Suprapubic skin (tissue), 4 donors: ENCODE measurements at regions not wholly inside any gene's neighbourhood (a gene's known extent, or its start where the extent isn't known, plus 50 kb on each side); places are given as distances from the start of the nearest gene placed in this dataset.
"Not testable (repeated sequence)": the region's sequence is repeated elsewhere in the genome, so short reads cannot be mapped to it uniquely, and the experiment has no call there.

Experiments used
- DNase-seq, 2 donors: peaks; one replicate each; pipeline ENCODE4 v3.0.0-alpha.2; 2019; ENCODE audit warnings: low spot score in 2 of 2
- H3K27ac ChIP-seq: fragments of 200-600 bp; sonication (generic); one replicate; pipeline ENCODE4 v1.5.1; 2019
- H3K27me3 ChIP-seq: fragments of 200-600 bp; sonication (generic); one replicate; pipeline ENCODE4 v1.5.1; 2019
- H3K36me3 ChIP-seq: fragments of 200-600 bp; sonication (generic); one replicate; pipeline ENCODE4 v1.5.1; 2019
- H3K4me1 ChIP-seq: fragments of 200-600 bp; sonication (generic); one replicate; pipeline ENCODE4 v1.5.1; 2019
- H3K4me3 ChIP-seq: fragments of 200-600 bp; sonication (generic); one replicate; pipeline ENCODE4 v1.5.1; 2019; ENCODE audit warnings: mild to moderate bottlenecking
- H3K9me3 ChIP-seq: fragments of 200-600 bp; sonication (generic); one replicate; pipeline ENCODE4 v1.5.1; 2019
- CTCF ChIP-seq, 2 donors: fragments of 200-600 bp in 1 of 2; fragments of 450-650 bp in 1 of 2; sonication (generic) in 1 of 2; IDR thresholded peaks; one replicate each; pipeline ENCODE4 v1.5.1; 2016 to 2019; ENCODE audit warnings: antibody characterized with exemption in 2 of 2, mild to moderate bottlenecking in 1 of 2, moderate library complexity in 1 of 2
- EP300 ChIP-seq: sonication (generic); formaldehyde crosslinking; IDR thresholded peaks from one replicate; pipeline ENCODE4 v1.6.1; 2017; ENCODE audit warnings: antibody characterized with exemption
- POLR2A ChIP-seq, 2 donors: fragments of 450-650 bp; IDR thresholded peaks; one replicate each; pipeline ENCODE4 v1.6.1; 2017; ENCODE audit warnings: antibody characterized with exemption in 2 of 2, mild to moderate bottlenecking in 2 of 2, moderate library complexity in 2 of 2
- POLR2AphosphoS5 ChIP-seq, 3 donors: sonication (generic); formaldehyde crosslinking; IDR thresholded peaks; one replicate each; pipeline ENCODE4 v1.6.1; 2017; ENCODE audit warnings: antibody characterized with exemption in 3 of 3
- WGBS: methylation state at CpG from one replicate; pipeline ENCODE4 v1.1.5; 2018; 5-methylcytosine and 5-hydroxymethylcytosine counted together

- TF ChIP-seq CTCF (IDR thresholded peaks at IDR 0.05) (no peak), POLR2AphosphoS5 (IDR thresholded peaks at IDR 0.05) (no peak), POLR2A (IDR thresholded peaks at IDR 0.05) (no peak), EP300 (no peak)
- peaks cover 26% of the 10 kb centered on the region for H3K27me3 ChIP-seq
- DNase-seq = no peak
- H3K27ac ChIP-seq = no peak overlapping the region
- 73% methylated on average over 2 of the region's 2 CpGs for WGBS
- no peaks in the 10 kb centered on the region for H3K4me1 ChIP-seq
- no peaks in the 10 kb centered on the region for H3K36me3 ChIP-seq
- H3K9me3 ChIP-seq = peaks cover 5% of the 10 kb centered on the region
- H3K4me3 ChIP-seq = no peak overlapping the region
Measured at GRCh38 chr22:45088576-45088975, 75.1 kb upstream of the NUP50 start.

GRCh38 chr22:45090497-45090910 is 73.2 kb upstream of the NUP50 start:
- DNase-seq = no peak
- peaks cover 34% of the 10 kb centered on the region for H3K27me3 ChIP-seq
- 24% methylated on average over 10 of the region's 10 CpGs for WGBS
- no peak overlapping the region for H3K27ac ChIP-seq
- no peak for TF ChIP-seq POLR2AphosphoS5 (IDR thresholded peaks at IDR 0.05)
- TF ChIP-seq POLR2A (IDR thresholded peaks at IDR 0.05) = no peak
- TF ChIP-seq CTCF (IDR thresholded peaks at IDR 0.05) = no peak
- no peak for TF ChIP-seq EP300
- H3K36me3 ChIP-seq = no peaks in the 10 kb centered on the region
- no peaks in the 10 kb centered on the region for H3K4me1 ChIP-seq
- H3K9me3 ChIP-seq = peaks cover 5% of the 10 kb centered on the region
- no peak overlapping the region for H3K4me3 ChIP-seq

GRCh38 chr22:45091254-45091854 is 72.4 kb upstream of the NUP50 start:
- Histone ChIP-seq H3K9me3 (peaks cover 5% of the 10 kb centered on the region), H3K4me1 (no peaks in the 10 kb centered on the region), H3K27me3 (peaks cover 34% of the 10 kb centered on the region), H3K27ac (no peak overlapping the region), H3K4me3 (no peak overlapping the region), H3K36me3 (no peaks in the 10 kb centered on the region)
- DNase-seq = no peak
- 78% methylated on average over 27 of the region's 33 CpGs for WGBS
- TF ChIP-seq POLR2A (IDR thresholded peaks at IDR 0.05) (no peak), POLR2AphosphoS5 (IDR thresholded peaks at IDR 0.05) (no peak), CTCF (IDR thresholded peaks at IDR 0.05) (no peak), EP300 (no peak)

GRCh38 chr22:45091875-45092274 is 71.8 kb upstream of the NUP50 start:
- not testable (repeated sequence) for H3K36me3 ChIP-seq, H3K4me3 ChIP-seq, DNase-seq, H3K9me3 ChIP-seq, H3K27ac ChIP-seq, H3K4me1 ChIP-seq
- H3K27me3 ChIP-seq = peaks cover 34% of the 10 kb centered on the region
- WGBS = 95% methylated on average over 20 of the region's 20 CpGs

- 97% methylated on average over 4 of the region's 4 CpGs for WGBS
- no peak overlapping the region for H3K4me3 ChIP-seq
- DNase-seq = no peak
- peaks cover 40% of the 10 kb centered on the region for H3K27me3 ChIP-seq
- no peaks in the 10 kb centered on the region for H3K4me1 ChIP-seq
- no peak overlapping the region for H3K27ac ChIP-seq
- TF ChIP-seq EP300 (no peak), POLR2A (IDR thresholded peaks at IDR 0.05) (no peak), POLR2AphosphoS5 (IDR thresholded peaks at IDR 0.05) (no peak), CTCF (IDR thresholded peaks at IDR 0.05) (no peak)
- peaks cover 5% of the 10 kb centered on the region for H3K9me3 ChIP-seq
- H3K36me3 ChIP-seq = no peaks in the 10 kb centered on the region
Measured at GRCh38 chr22:45092644-45093043, 71.1 kb upstream of the NUP50 start.

- no peak for DNase-seq
- no peaks in the 10 kb centered on the region for H3K36me3 ChIP-seq
- H3K9me3 ChIP-seq = peaks cover 5% of the 10 kb centered on the region
- 42% methylated on average over 4 of the region's 9 CpGs for WGBS
- H3K4me1 ChIP-seq = no peaks in the 10 kb centered on the region
- H3K4me3 ChIP-seq = no peak overlapping the region
- H3K27ac ChIP-seq = no peak overlapping the region
- H3K27me3 ChIP-seq = peaks cover 40% of the 10 kb centered on the region
- TF ChIP-seq CTCF (IDR thresholded peaks at IDR 0.05) = no peak
- no peak for TF ChIP-seq POLR2A (IDR thresholded peaks at IDR 0.05)
- TF ChIP-seq POLR2AphosphoS5 (IDR thresholded peaks at IDR 0.05) = no peak
- TF ChIP-seq EP300 = no peak
Measured at GRCh38 chr22:45093609-45094008, 70.1 kb upstream of the NUP50 start.
